H1 (cell line): ENCODE measurements at regions not wholly inside any gene's neighbourhood (a gene's known extent, or its start where the extent isn't known, plus 50 kb on each side); places are given as distances from the start of the nearest gene placed in this dataset.

Source experiments
- CTCF ChIA-PET: fragments of 300-600 bp; sonication (Branson Sonifier 250); formaldehyde crosslinking; loops from one replicate; lab custom pipeline; 2021; ENCODE audit not compliant: partially characterized antibody; lab: Charles Lee
- POLR2A ChIA-PET: fragments of 300-600 bp; sonication (Branson Sonifier 250); formaldehyde crosslinking; loops from one replicate; lab custom pipeline; 2021; ENCODE audit warnings: inconsistent platforms; ENCODE audit not compliant: partially characterized antibody; lab: Charles Lee
- DNase-seq, 2 experiments: peaks; one replicate each; pipeline versions ENCODE4 v3.0.0 to v3.0.0-alpha.2; 2010 to 2022; ENCODE audit warnings: low spot score in 2 of 2, low read depth in 1 of 2, mixed read lengths in 1 of 2
- FAIRE-seq: peaks from 2 replicates; lab custom pipeline; 2011; peaks lifted over from hg19 to GRCh38; lab: Jason Lieb, UNC
- H2AFZ ChIP-seq: 2 replicates; pipeline ENCODE4 v1.8.1; 2012; ENCODE audit warnings: low read length, inconsistent platforms
- H2AK5ac ChIP-seq: 2 replicates; pipeline ENCODE4 v1.6.1; 2013; ENCODE audit warnings: low read depth, low read length
- H2BK120ac ChIP-seq: replicated peaks from 2 replicates; pipeline ENCODE3; 2013; ENCODE audit warnings: low read depth, low read length, inconsistent platforms
- H2BK12ac ChIP-seq: 2 replicates; pipeline ENCODE4 v1.6.1; 2013; ENCODE audit warnings: low read depth, low read length
- H2BK15ac ChIP-seq: 2 replicates; pipeline ENCODE4 v1.6.1; 2013; ENCODE audit warnings: low read length
- H2BK20ac ChIP-seq: 2 replicates; pipeline ENCODE4 v1.6.1; 2013; ENCODE audit warnings: low read length
- H2BK5ac ChIP-seq: 2 replicates; pipeline ENCODE4 v1.6.1; 2013; ENCODE audit warnings: low read depth, low read length
- H3K14ac ChIP-seq: 2 replicates; pipeline ENCODE4 v1.6.1; 2013; ENCODE audit warnings: inconsistent platforms; ENCODE audit not compliant: insufficient read length
- H3K18ac ChIP-seq: 2 replicates; pipeline ENCODE4 v1.6.1; 2013; ENCODE audit warnings: low read length; ENCODE audit errors: extremely low read depth
- H3K23ac ChIP-seq: 2 replicates; pipeline ENCODE4 v1.6.1; 2013; ENCODE audit warnings: inconsistent platforms; ENCODE audit not compliant: insufficient read length
- H3K23me2 ChIP-seq: 2 replicates; pipeline ENCODE4 v1.6.1; 2013; ENCODE audit warnings: low read depth, low read length
- H3K27ac ChIP-seq: 2 replicates; pipeline ENCODE4 v1.6.1; 2011; ENCODE audit warnings: low read depth, low read length, inconsistent platforms
- H3K27me3 ChIP-seq, 4 experiments: replicated peaks in 1 of 4; 1 replicate in 1 of 4; 2 replicates in 3 of 4; pipeline versions ENCODE4 v1.6.1 to v1.8.1; 2011 to 2013; ENCODE audit warnings: low read length in 3 of 4, mild to moderate bottlenecking in 3 of 4, inconsistent platforms in 2 of 4, mixed read lengths in 2 of 4, moderate library complexity in 1 of 4; ENCODE audit not compliant: control insufficient read depth in 3 of 4, insufficient read depth in 3 of 4; ENCODE audit errors: extremely low read depth in 1 of 4
- H3K36me3 ChIP-seq, 4 experiments: 2 replicates each; pipeline versions ENCODE4 v1.6.1 to v1.8.1; 2011 to 2013; ENCODE audit warnings: mild to moderate bottlenecking in 4 of 4, low read length in 3 of 4, moderate library complexity in 2 of 4, control low read depth in 1 of 4, inconsistent platforms in 1 of 4; ENCODE audit not compliant: insufficient read depth in 4 of 4, control insufficient read depth in 2 of 4
- H3K4ac ChIP-seq: replicated peaks from 2 replicates; pipeline ENCODE3; 2013; ENCODE audit warnings: low read length, low read depth, mixed read lengths, inconsistent platforms; ENCODE audit not compliant: insufficient read length
- H3K4me1 ChIP-seq, 4 experiments: replicated peaks in 1 of 4; 1 replicate in 1 of 4; 2 replicates in 3 of 4; pipeline versions ENCODE4 v1.6.1 to v1.8.1; 2011 to 2013; ENCODE audit warnings: low read length in 3 of 4, inconsistent platforms in 2 of 4, mixed read lengths in 1 of 4; ENCODE audit not compliant: insufficient read depth in 4 of 4, control insufficient read depth in 3 of 4
- H3K4me2 ChIP-seq, 2 experiments: 2 replicates each; pipeline versions ENCODE4 v1.6.1 to v1.8.1; 2011 to 2013; ENCODE audit warnings: low read depth in 2 of 2, low read length in 2 of 2, control low read depth in 1 of 2, inconsistent platforms in 1 of 2, mild to moderate bottlenecking in 1 of 2; ENCODE audit not compliant: insufficient read depth in 1 of 2
- H3K4me3 ChIP-seq, 4 experiments: fragments of 200-600, 300-600 bp in 1 of 4; sonication (generic), shearing (Covaris generic), sonication (Bioruptor Twin) in 1 of 4; 2 replicates each; pipeline versions ENCODE4 v1.5.1 to v1.8.1; 2011 to 2016; ENCODE audit warnings: low read length in 4 of 4, low read depth in 3 of 4, control low read depth in 2 of 4, inconsistent platforms in 2 of 4, mild to moderate bottlenecking in 2 of 4, mixed read lengths in 1 of 4, moderate library complexity in 1 of 4; ENCODE audit not compliant: insufficient read depth in 2 of 4; ENCODE audit errors: extremely low read depth in 1 of 4
- H3K56ac ChIP-seq: replicated peaks from 2 replicates; pipeline ENCODE3; 2013; ENCODE audit warnings: low read depth, mild to moderate bottlenecking, mixed read lengths, low read length, inconsistent platforms; ENCODE audit not compliant: insufficient read length
- H3K79me1 ChIP-seq: 2 replicates; pipeline ENCODE4 v1.6.1; 2013; ENCODE audit warnings: low read depth, low read length, control low read depth
- H3K79me2 ChIP-seq, 2 experiments: 2 replicates each; pipeline versions ENCODE4 v1.6.1 to v1.8.1; 2012 to 2013; ENCODE audit warnings: low read length in 2 of 2, mild to moderate bottlenecking in 2 of 2, inconsistent platforms in 1 of 2; ENCODE audit not compliant: insufficient read depth in 2 of 2, control insufficient read depth in 1 of 2
- H3K9ac ChIP-seq, 4 experiments: replicated peaks in 1 of 4; 1 replicate in 1 of 4; 2 replicates in 3 of 4; pipeline versions ENCODE4 v1.6.1 to v1.8.1; 2011 to 2013; ENCODE audit warnings: low read depth in 3 of 4, low read length in 3 of 4, control low read depth in 2 of 4, mild to moderate bottlenecking in 2 of 4, moderate library complexity in 2 of 4, inconsistent platforms in 1 of 4; ENCODE audit errors: extremely low read depth in 1 of 4
- H3K9me3 ChIP-seq, 2 experiments: 2 replicates each; pipeline versions ENCODE4 v1.6.1 to v1.8.1; 2012 to 2013; ENCODE audit warnings: mild to moderate bottlenecking in 2 of 2, moderate library complexity in 2 of 2, control low read depth in 1 of 2, inconsistent platforms in 1 of 2, low read depth in 1 of 2, low read length in 1 of 2, mixed read lengths in 1 of 2; ENCODE audit not compliant: insufficient read depth in 2 of 2
- H4K20me1 ChIP-seq, 2 experiments: replicated peaks in 1 of 2; 2 replicates each; pipeline versions ENCODE3 to v1.8.1; 2011 to 2013; ENCODE audit warnings: inconsistent platforms in 2 of 2, low read length in 2 of 2, mild to moderate bottlenecking in 1 of 2; ENCODE audit not compliant: insufficient read depth in 2 of 2, control insufficient read depth in 1 of 2
- H4K5ac ChIP-seq: 2 replicates; pipeline ENCODE4 v1.6.1; 2013; ENCODE audit warnings: low read length, low read depth, mixed read lengths, inconsistent platforms; ENCODE audit not compliant: insufficient read length
- H4K8ac ChIP-seq: 2 replicates; pipeline ENCODE4 v1.8.0; 2013; ENCODE audit warnings: mild to moderate bottlenecking, moderate library complexity, low read length, inconsistent platforms; ENCODE audit not compliant: insufficient read depth; ENCODE audit errors: extremely low read depth
- H4K91ac ChIP-seq: replicated peaks from 2 replicates; pipeline ENCODE3; 2013; ENCODE audit warnings: low read length, mixed read lengths, inconsistent platforms; ENCODE audit not compliant: insufficient read length
- EZH2 ChIP-seq: fragments of 200-600 bp; sonication (generic); IDR thresholded peaks from 2 replicates; pipeline ENCODE4 v1.7.1; 2012; ENCODE audit warnings: low read depth, mild to moderate bottlenecking, moderate library complexity, low read length, inconsistent platforms; ENCODE audit not compliant: severe bottlenecking
- JUN ChIP-seq: IDR thresholded peaks from 2 replicates; pipeline ENCODE4 v1.6.1; 2011; ENCODE audit warnings: low read depth, mild to moderate bottlenecking, improper control_type of control experiment, low read length
- RFX5 ChIP-seq: IDR thresholded peaks from 2 replicates; pipeline ENCODE4 v1.6.1; 2011; ENCODE audit warnings: low read depth, low read length, improper control_type of control experiment, borderline replicate concordance
- TEAD4 ChIP-seq: IDR thresholded peaks from 2 replicates; pipeline ENCODE4 v1.6.1; 2012; ENCODE audit warnings: low read depth, low read length, inconsistent platforms, mixed read lengths

- Histone ChIP-seq H2BK12ac (no peak overlapping the region), H2BK20ac (no peak overlapping the region), H3K18ac (no peak overlapping the region), H3K36me3 (no peaks in the 10 kb centered on the region), H3K79me2 (no peaks in the 10 kb centered on the region), H3K56ac (no peak overlapping the region), H3K27ac (no peak overlapping the region), H4K5ac (no peak overlapping the region), H3K4ac (no peak overlapping the region), H3K4me3 (no peak overlapping the region), H2BK5ac (no peak overlapping the region), H4K8ac (no peak overlapping the region), H2BK15ac (no peak overlapping the region), H3K23me2 (no peaks in the 10 kb centered on the region), H3K9ac (no peak overlapping the region), H3K4me2 (no peak overlapping the region), H4K91ac (no peak overlapping the region), H2BK120ac (no peak overlapping the region), H3K27me3 (no peaks in the 10 kb centered on the region), H3K4me1 (no peaks in the 10 kb centered on the region), H3K79me1 (no peaks in the 10 kb centered on the region), H2AFZ (no peak overlapping the region), H2AK5ac (no peak overlapping the region), H3K9me3 (no peaks in the 10 kb centered on the region), H4K20me1 (no peaks in the 10 kb centered on the region), H3K14ac (no peak overlapping the region), H3K23ac (no peak overlapping the region)
- DNase-seq (no peak), FAIRE-seq (no peak)
- POLR2A ChIA-PET, result no interaction called here
- TF ChIP-seq RFX5 (no peak), EZH2 (no peak), JUN (no peak), TEAD4 (no peak)
- CTCF ChIA-PET, result interaction anchor here (0.7 kb wide), 1 partner anchor 661 kb away, joined by 3 read pairs; no protein-coding TSS in a partner anchor
Measured at GRCh38 chr7:116111475-116111874, 80.9 kb upstream of the TFEC start.
